ENCODE measurements at regions not wholly inside any gene's neighbourhood (a gene's known extent, or its start where the extent isn't known, plus 50 kb on each side); places are given as distances from the start of the nearest gene placed in this dataset.

GRCh38 chr2:225137971-225138370 is 95.7 kb upstream of the DOCK10 start:
- no peak for ATAC-seq
- no peak for DNase-seq

- no peak for DNase-seq
- ATAC-seq, result no peak
Measured at GRCh38 chr2:225136552-225136951, 94.3 kb upstream of the DOCK10 start.

- ATAC-seq (no peak), DNase-seq (no peak)
Measured at GRCh38 chr2:225131898-225132297, 89.6 kb upstream of the DOCK10 start.

- no peak for DNase-seq
Measured at GRCh38 chr2:225130093-225130492, 87.8 kb upstream of the DOCK10 start.

GRCh38 chr2:225124311-225125017 is 82.2 kb upstream of the DOCK10 start:
- DNase-seq, result no peak
- no peak for ATAC-seq

More at GRCh38 chr2:225130093-225130492, 87.8 kb upstream of the DOCK10 start:
- ATAC-seq, result no peak

GRCh38 chr2:225122583-225123486 is 80.6 kb upstream of the DOCK10 start:
- ATAC-seq (no peak), DNase-seq (peak; percentile 35)

GRCh38 chr2:225122007-225122406 is 79.7 kb upstream of the DOCK10 start:
- ATAC-seq (no peak), DNase-seq (no peak)

- no peak for ATAC-seq
- no peak for DNase-seq
Measured at GRCh38 chr2:225120186-225120585, 77.9 kb upstream of the DOCK10 start.

GRCh38 chr2:225117051-225117716 is 74.9 kb upstream of the DOCK10 start:
- ATAC-seq, result no peak

GRCh38 chr2:225114786-225115323 is 72.6 kb upstream of the DOCK10 start:
- DNase-seq, result no peak
- ATAC-seq, result no peak

More at GRCh38 chr2:225117051-225117716, 74.9 kb upstream of the DOCK10 start:
- DNase-seq, result no peak

GRCh38 chr2:225113371-225114015 is 71.2 kb upstream of the DOCK10 start:
- ATAC-seq, result no peak
- DNase-seq, result no peak

GRCh38 chr2:225112362-225113126 is 70.3 kb upstream of the DOCK10 start:
- ATAC-seq (no peak), DNase-seq (no peak)

GRCh38 chr2:225108805-225109204 is 66.5 kb upstream of the DOCK10 start:
- ATAC-seq (no peak), DNase-seq (no peak)

- DNase-seq, result no peak
- ATAC-seq, result no peak
Measured at GRCh38 chr2:225104971-225105370, 62.7 kb upstream of the DOCK10 start.

GRCh38 chr2:225104321-225104720 is 62.1 kb upstream of the DOCK10 start:
- ATAC-seq (no peak), DNase-seq (no peak)

GRCh38 chr2:225103737-225104141 is 61.5 kb upstream of the DOCK10 start:
- DNase-seq (no peak), ATAC-seq (no peak)

- ATAC-seq (peak; percentile 52), DNase-seq (no peak)
Measured at GRCh38 chr2:225100856-225101294, 58.6 kb upstream of the DOCK10 start.

- ATAC-seq, result no peak
- DNase-seq, result no peak
Measured at GRCh38 chr2:225100269-225100668, 58.0 kb upstream of the DOCK10 start.

- DNase-seq (no peak), ATAC-seq (no peak)
Measured at GRCh38 chr2:225097035-225097434, 54.8 kb upstream of the DOCK10 start.

Data from stimulated activated naive CD8-positive, alpha-beta T cell treated with anti-CD3 and anti-CD28 coated beads, Interleukin-15, Interleukin-2, amounts not matched to agents 100 U/mL and 50 U/mL, for 24 hours (primary cell).